HG03378 (cell line): ENCODE measurements at regions not wholly inside any gene's neighbourhood (a gene's known extent, or its start where the extent isn't known, plus 50 kb on each side); places are given as distances from the start of the nearest gene placed in this dataset.

Source experiments
- ATAC-seq: cut with Tn5 transposase; IDR thresholded peaks from one replicate; pipeline ENCODE4 v1.9.1; 2021; ENCODE audit warnings: mild to moderate bottlenecking, moderate library complexity; ENCODE audit not compliant: unreplicated experiment

GRCh38 chr2:166572937-166573336 is 78.9 kb upstream of the SCN7A start:
- no peak for ATAC-seq

- no peak for ATAC-seq
These were observed 74.4 kb upstream of the SCN7A start for GRCh38 chr2:166568409-166568808.

GRCh38 chr2:166565501-166565900 is 71.5 kb upstream of the SCN7A start:
- no peak for ATAC-seq

- no peak for ATAC-seq
These were observed 69.8 kb upstream of the SCN7A start for GRCh38 chr2:166563894-166564293.

GRCh38 chr2:166560022-166560421 is 66.0 kb upstream of the SCN7A start:
- no peak for ATAC-seq

- ATAC-seq, result no peak
These were observed 56.9 kb upstream of the SCN7A start for GRCh38 chr2:166550923-166551322.

- no peak for ATAC-seq
These were observed 51.4 kb upstream of the SCN7A start for GRCh38 chr2:166545473-166545872.
